Endothelial cell of umbilical vein (primary cell): ENCODE measurements at regions not wholly inside any gene's neighbourhood (a gene's known extent, or its start where the extent isn't known, plus 50 kb on each side); places are given as distances from the start of the nearest gene placed in this dataset.

ENCODE experiments used
- BruUV-seq: library from RNA; stranded (reverse); fragments of 400-500 nt; replicated peaks from 2 replicates; lab custom pipeline; 2021; lab: Mats Ljungman, UMichigan
- CTCF ChIA-PET: fragments of 300-600, 350-600 bp; sonication (Branson Sonifier 250); formaldehyde crosslinking; loops from one replicate; lab custom pipeline; 2021; ENCODE audit warnings: antibody characterized with exemption, inconsistent platforms; lab: Charles Lee
- POLR2A ChIA-PET: fragments of 300-600, 350-600 bp; sonication (Branson Sonifier 250); formaldehyde crosslinking; loops from one replicate; lab custom pipeline; 2021; ENCODE audit warnings: antibody characterized with exemption, inconsistent platforms; lab: Charles Lee
- DNase-seq: peaks from one replicate; pipeline ENCODE4 v3.0.0-alpha.2; 2011; ENCODE audit warnings: low read depth, low spot score
- FAIRE-seq: peaks from 2 replicates; lab custom pipeline; 2011; peaks lifted over from hg19 to GRCh38; lab: Jason Lieb, UNC
- H2AFZ ChIP-seq: 2 replicates; pipeline ENCODE4 v1.6.0; 2012; ENCODE audit warnings: low read depth, low read length, control low read depth, inconsistent platforms
- H3K27ac ChIP-seq: 2 replicates; pipeline ENCODE4 v1.5.1; 2011; ENCODE audit warnings: low read depth, mild to moderate bottlenecking, control low read depth, low read length, moderate library complexity; ENCODE audit not compliant: insufficient read depth
- H3K27me3 ChIP-seq, 2 experiments: 2 replicates each; pipeline versions ENCODE4 v1.6.0 to v1.6.1; 2011; ENCODE audit warnings: low read length in 2 of 2, mixed read lengths in 1 of 2; ENCODE audit not compliant: control insufficient read depth in 2 of 2, insufficient read depth in 2 of 2
- H3K36me3 ChIP-seq, 2 experiments: 2 replicates in 1 of 2; 3 replicates in 1 of 2; pipeline ENCODE4 v1.5.1; 2011; ENCODE audit warnings: low read length in 2 of 2, mild to moderate bottlenecking in 1 of 2, moderate library complexity in 1 of 2; ENCODE audit not compliant: control insufficient read depth in 2 of 2, insufficient read depth in 2 of 2; ENCODE audit errors: extremely low read depth in 1 of 2
- H3K4me1 ChIP-seq: 3 replicates; pipeline ENCODE4 v1.5.1; 2011; ENCODE audit warnings: mild to moderate bottlenecking, low read length; ENCODE audit not compliant: control insufficient read depth, insufficient read depth; ENCODE audit errors: extremely low read depth
- H3K4me2 ChIP-seq: 2 replicates; pipeline ENCODE4 v1.6.1; 2011; ENCODE audit warnings: low read length, control low read depth, mixed read lengths; ENCODE audit not compliant: insufficient read depth
- H3K4me3 ChIP-seq, 3 experiments: fragments of 200-600 bp in 1 of 3; sonication (generic), shearing (Covaris generic) in 1 of 3; replicated peaks in 1 of 3; 2 replicates each; pipeline ENCODE4 v1.5.1; 2011 to 2016; ENCODE audit warnings: control low read depth in 3 of 3, low read length in 3 of 3, mild to moderate bottlenecking in 2 of 3, inconsistent platforms in 1 of 3, low read depth in 1 of 3, moderate library complexity in 1 of 3; ENCODE audit not compliant: insufficient read depth in 1 of 3
- H3K79me2 ChIP-seq: 2 replicates; pipeline ENCODE4 v1.6.0; 2012; ENCODE audit warnings: low read length, inconsistent platforms; ENCODE audit not compliant: control insufficient read depth, insufficient read depth
- H3K9ac ChIP-seq: replicated peaks from 2 replicates; pipeline ENCODE3; 2011; ENCODE audit warnings: low read length, control low read depth; ENCODE audit not compliant: insufficient read depth; ENCODE audit errors: extremely low read depth
- H3K9me1 ChIP-seq: replicated peaks from 3 replicates; pipeline ENCODE4 v1.6.0; 2011; ENCODE audit warnings: mild to moderate bottlenecking, low read length; ENCODE audit not compliant: control insufficient read depth, insufficient read depth; ENCODE audit errors: extremely low read depth
- H3K9me3 ChIP-seq: replicated peaks from 2 replicates; pipeline ENCODE4 v1.5.1; 2012; ENCODE audit warnings: low read length, inconsistent platforms; ENCODE audit not compliant: control insufficient read depth, insufficient read depth
- H4K20me1 ChIP-seq: replicated peaks from 2 replicates; pipeline ENCODE3; 2011; ENCODE audit warnings: mild to moderate bottlenecking, low read length; ENCODE audit not compliant: control insufficient read depth, insufficient read depth; ENCODE audit errors: extremely low read depth
- FOS ChIP-seq: IDR thresholded peaks from 2 replicates; pipeline ENCODE4 v1.6.1; 2011; ENCODE audit warnings: mild to moderate bottlenecking, low read length, moderate library complexity, borderline replicate concordance; ENCODE audit not compliant: insufficient read depth
- JUN ChIP-seq: IDR thresholded peaks from 2 replicates; pipeline ENCODE4 v1.6.1; 2011; ENCODE audit warnings: borderline replicate concordance, low read depth; ENCODE audit not compliant: insufficient read length, insufficient read depth
- dilution Hi-C: fragments of 300-500 bp; cut with MboI; formaldehyde crosslinking; loops from one replicate; pipeline ENCODE4 v1.15.0; 2019; ENCODE audit warnings: low sequenced_read_pairs; ENCODE audit not compliant: extremely low pct_ligation_motif_present
- intact Hi-C: fragments of 100-400 bp; cut with micrococcal nuclease; formaldehyde crosslinking; loops from one replicate; pipeline ENCODE4 v1.10.0; 2022
- TF ChIP-seq, protein P1 (sequence below), 2 donors: IDR thresholded peaks; 1 replicate in 1 of 2; 2 replicates in 1 of 2; pipeline ENCODE4 v1.5.1; 2011; ENCODE audit warnings: low read length in 2 of 2, mild to moderate bottlenecking in 2 of 2, moderate library complexity in 2 of 2, control low read depth in 1 of 2, inconsistent platforms in 1 of 2, low read depth in 1 of 2; ENCODE audit not compliant: insufficient read depth in 1 of 2; ENCODE audit errors: extremely low read depth in 1 of 2
- TF ChIP-seq, protein P2 (sequence below): IDR thresholded peaks from 2 replicates; pipeline ENCODE4 v1.6.1; 2011; ENCODE audit not compliant: insufficient read depth, insufficient read length

DNA sequence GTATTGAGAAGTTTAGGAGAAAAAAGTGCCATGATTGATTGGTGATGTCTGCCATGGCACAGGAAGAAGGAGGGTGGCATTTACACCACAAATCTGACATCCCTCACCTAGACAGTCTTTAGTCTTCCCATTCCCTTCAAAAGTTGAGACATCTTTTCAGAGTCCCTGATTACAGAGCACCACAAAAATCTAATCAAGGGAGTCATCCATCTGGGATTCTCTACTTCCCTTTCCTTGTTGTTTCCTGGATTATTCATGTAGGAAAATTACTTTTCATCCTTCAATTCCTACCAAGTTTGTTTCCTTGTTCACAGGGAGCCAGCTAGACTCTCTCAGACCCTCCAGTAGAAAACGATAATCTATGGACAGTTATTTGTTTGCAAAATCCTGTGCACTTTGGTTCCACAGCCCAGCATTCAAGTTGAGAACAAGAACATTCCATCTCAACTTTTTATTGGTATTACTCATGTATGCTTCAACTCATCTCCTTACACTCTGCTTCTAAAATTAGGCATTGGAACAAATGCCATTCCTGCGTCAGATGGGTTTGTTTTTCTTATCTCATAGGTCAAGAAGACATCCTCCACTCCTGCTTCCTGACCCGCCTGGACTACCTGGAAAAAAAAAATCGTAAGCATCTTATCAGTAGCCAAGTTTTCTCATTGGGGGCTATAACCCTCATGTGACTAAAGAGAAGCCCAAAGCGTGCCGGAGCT, 259.9 kb downstream of the FOXO1 start:
- Histone ChIP-seq H3K27me3 (no peaks in the 10 kb centered on the region), H3K4me2 (peak overlapping the region; percentile 18), H3K27ac (peak overlapping the region; percentile 34), H3K9me1 (no peaks in the 10 kb centered on the region), H3K79me2 (no peaks in the 10 kb centered on the region), H3K9me3 (no peaks in the 10 kb centered on the region), H3K9ac (no peak overlapping the region), H2AFZ (no peak overlapping the region), H4K20me1 (no peaks in the 10 kb centered on the region), H3K4me1 (peaks cover 35% of the 10 kb centered on the region), H3K4me3 (no peak overlapping the region), H3K36me3 (no peaks in the 10 kb centered on the region)
- dilution Hi-C loops, result no loop called here
- ChIA-PET POLR2A (interaction anchor here (0.6 kb wide), 1 partner anchor 275 kb away, joined by 3 read pairs; no protein-coding TSS in a partner anchor), CTCF (interaction anchor here (1.0 kb wide), 1 partner anchor 33 kb away, joined by 4 read pairs; no protein-coding TSS in a partner anchor)
- FAIRE-seq (no peak), DNase-seq (peak; percentile 35)
- BruUV-seq, result no TSS peak
- intact Hi-C loops, result loop anchor here (10.0 kb wide), 1 partner anchor 532 kb away; no protein-coding TSS in a partner anchor
- TF ChIP-seq, protein P1, sequence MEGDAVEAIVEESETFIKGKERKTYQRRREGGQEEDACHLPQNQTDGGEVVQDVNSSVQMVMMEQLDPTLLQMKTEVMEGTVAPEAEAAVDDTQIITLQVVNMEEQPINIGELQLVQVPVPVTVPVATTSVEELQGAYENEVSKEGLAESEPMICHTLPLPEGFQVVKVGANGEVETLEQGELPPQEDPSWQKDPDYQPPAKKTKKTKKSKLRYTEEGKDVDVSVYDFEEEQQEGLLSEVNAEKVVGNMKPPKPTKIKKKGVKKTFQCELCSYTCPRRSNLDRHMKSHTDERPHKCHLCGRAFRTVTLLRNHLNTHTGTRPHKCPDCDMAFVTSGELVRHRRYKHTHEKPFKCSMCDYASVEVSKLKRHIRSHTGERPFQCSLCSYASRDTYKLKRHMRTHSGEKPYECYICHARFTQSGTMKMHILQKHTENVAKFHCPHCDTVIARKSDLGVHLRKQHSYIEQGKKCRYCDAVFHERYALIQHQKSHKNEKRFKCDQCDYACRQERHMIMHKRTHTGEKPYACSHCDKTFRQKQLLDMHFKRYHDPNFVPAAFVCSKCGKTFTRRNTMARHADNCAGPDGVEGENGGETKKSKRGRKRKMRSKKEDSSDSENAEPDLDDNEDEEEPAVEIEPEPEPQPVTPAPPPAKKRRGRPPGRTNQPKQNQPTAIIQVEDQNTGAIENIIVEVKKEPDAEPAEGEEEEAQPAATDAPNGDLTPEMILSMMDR (IDR thresholded peaks at IDR 0.05; ENCODE audit: extremely low read depth in 1 of 2, insufficient read depth in 1 of 2, low read depth in 1 of 2, low read length in 2 of 2), result no peak
- TF ChIP-seq JUN, result peak; percentile 41
- peak; percentile 9 for TF ChIP-seq FOS
- TF ChIP-seq, protein P2, sequence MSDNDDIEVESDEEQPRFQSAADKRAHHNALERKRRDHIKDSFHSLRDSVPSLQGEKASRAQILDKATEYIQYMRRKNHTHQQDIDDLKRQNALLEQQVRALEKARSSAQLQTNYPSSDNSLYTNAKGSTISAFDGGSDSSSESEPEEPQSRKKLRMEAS, result peak; percentile 39
